ENCODE measurements at regions not wholly inside any gene's neighbourhood (a gene's known extent, or its start where the extent isn't known, plus 50 kb on each side); places are given as distances from the start of the nearest gene placed in this dataset.

GRCh38 chr3:13197795-13198194, 124.6 kb upstream of the IQSEC1 start:
- TF ChIP-seq POLR2A (IDR thresholded peaks at IDR 0.05) (no peak), CTCF (IDR thresholded peaks at IDR 0.05) (no peak), EP300 (IDR thresholded peaks at IDR 0.05) (no peak)
